Activated CD4-positive, alpha-beta T cell treated with anti-CD3 and anti-CD28 coated beads, Interleukin-2, Interleukin-6, amounts not matched to agents 100 ng/mL and 50 ng/mL, durations not matched to agents 16 hours and 8 hours (primary cell): ENCODE measurements at regions not wholly inside any gene's neighbourhood (a gene's known extent, or its start where the extent isn't known, plus 50 kb on each side); places are given as distances from the start of the nearest gene placed in this dataset.
A peak's percentile ranks its signal among the peaks of the same experiment; 100 is the strongest.
"Not testable (repeated sequence)": the region's sequence is repeated elsewhere in the genome, so short reads cannot be mapped to it uniquely, and the experiment has no call there.

ENCODE experiments used
- DNase-seq: peaks from one replicate; pipeline ENCODE4 v3.0.0-alpha.2; 2020

GRCh38 chr6:125354649-125355048 is 52.9 kb upstream of the HDDC2 start:
- DNase-seq: no peak

- no peak for DNase-seq
Measured at GRCh38 chr6:125356884-125357283, 55.1 kb upstream of the HDDC2 start.

- DNase-seq: peak; percentile 1
Measured at GRCh38 chr6:125357515-125358256, 55.9 kb upstream of the HDDC2 start.

DNA sequence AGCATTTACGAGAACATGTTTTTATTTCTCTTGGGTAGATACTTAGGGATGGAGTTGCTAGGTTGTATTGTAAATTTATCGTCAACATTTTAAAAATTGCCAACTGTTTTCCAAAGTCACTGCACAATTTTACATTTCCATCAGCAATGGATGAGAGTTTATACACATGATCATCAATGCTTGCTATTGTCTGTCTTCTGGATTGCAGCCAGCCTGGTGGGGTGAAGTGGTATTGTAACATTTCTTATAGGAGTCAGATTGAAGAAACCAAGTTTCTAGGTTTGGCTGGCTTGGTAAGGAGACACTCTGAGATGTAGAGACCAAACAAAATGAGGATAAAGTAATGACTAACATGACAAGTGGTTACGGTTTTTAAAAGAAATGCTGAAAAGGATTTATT is 57.1 kb upstream of the HDDC2 start:
- no peak for DNase-seq

GRCh38 chr6:125361868-125362267 is 60.1 kb upstream of the HDDC2 start:
- DNase-seq: no peak

- no peak for DNase-seq
Measured at GRCh38 chr6:125363039-125363823, 61.5 kb upstream of the HDDC2 start.

DNA sequence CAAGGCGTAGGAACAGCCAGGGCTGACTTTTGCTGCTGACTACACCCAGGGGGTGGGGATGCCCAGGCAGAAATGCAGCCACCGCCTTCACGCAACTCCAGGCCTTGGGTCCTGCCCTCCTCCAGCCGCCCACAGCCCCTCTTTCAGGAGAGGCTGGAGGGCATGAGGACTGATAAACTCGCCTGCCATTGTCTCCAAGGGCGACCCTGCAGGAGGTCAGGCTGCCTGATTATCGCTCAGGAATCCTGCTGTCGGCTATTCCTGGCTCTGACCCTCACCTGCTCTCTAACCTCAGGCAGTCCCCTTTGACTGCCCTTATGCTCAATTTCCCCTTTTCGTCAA is 62.0 kb upstream of the HDDC2 start:
- no peak for DNase-seq

DNA sequence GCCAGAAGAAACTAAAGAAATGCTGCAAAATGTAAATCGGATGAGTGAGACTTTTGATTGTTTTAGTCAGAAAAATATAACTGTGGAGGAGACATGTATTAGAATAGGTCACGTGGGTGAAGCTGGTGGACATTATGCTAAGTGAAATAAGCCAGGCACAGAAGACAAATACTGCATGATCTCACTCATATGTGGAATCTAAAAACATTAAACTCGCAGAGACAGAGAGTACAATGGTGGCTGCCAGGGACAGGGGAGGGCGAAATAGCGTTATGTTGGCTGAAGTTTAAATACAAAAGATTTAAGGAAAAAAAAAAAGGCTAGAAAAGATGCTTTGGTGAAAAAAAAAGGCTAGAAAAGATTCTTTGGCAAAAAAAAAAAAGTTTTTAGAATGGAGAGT is 63.5 kb upstream of the HDDC2 start:
- DNase-seq: no peak

- DNase-seq: no peak
Measured at GRCh38 chr6:125367036-125367782, 65.4 kb upstream of the HDDC2 start.

DNA sequence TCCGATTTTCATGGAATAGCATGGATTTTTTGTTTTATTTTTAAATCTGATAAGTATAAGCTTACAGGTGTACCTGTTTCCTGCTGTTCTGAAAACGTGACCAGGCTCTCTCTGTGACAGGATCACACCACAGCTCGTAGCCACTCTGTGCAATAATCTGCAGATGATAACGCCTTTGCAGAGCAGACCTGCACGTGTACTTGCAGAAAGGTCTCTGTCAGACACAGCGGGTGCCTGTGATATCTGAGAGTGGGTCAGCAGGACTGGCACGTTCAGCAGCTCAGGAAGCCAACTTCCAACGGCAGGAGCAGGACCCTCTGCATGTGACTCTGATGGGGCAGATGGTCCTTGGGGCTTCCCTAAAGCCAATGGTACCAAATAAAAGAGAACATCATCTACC is 68.6 kb upstream of the HDDC2 start:
- no peak for DNase-seq

GRCh38 chr6:125375013-125375412 is 73.2 kb upstream of the HDDC2 start:
- no peak for DNase-seq

DNA sequence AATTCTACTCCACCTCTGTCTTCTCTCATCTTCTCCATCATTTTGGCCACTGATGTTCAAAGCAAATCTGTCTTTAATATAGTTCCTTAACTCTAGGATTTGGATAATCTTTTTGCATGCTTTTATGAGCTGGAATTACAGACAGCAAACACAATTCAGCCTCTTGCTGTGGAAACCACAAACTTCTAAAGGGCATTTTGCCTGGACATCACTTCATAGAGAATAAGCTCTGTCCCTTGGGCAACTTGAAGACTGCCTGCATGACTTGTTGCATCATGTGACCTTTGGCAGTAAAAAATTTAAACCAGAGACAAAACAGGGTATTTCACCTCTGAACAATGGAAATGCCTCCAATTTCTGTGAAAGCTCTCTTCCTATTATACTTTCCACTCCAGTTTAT is 74.1 kb upstream of the HDDC2 start:
- DNase-seq: no peak

DNA sequence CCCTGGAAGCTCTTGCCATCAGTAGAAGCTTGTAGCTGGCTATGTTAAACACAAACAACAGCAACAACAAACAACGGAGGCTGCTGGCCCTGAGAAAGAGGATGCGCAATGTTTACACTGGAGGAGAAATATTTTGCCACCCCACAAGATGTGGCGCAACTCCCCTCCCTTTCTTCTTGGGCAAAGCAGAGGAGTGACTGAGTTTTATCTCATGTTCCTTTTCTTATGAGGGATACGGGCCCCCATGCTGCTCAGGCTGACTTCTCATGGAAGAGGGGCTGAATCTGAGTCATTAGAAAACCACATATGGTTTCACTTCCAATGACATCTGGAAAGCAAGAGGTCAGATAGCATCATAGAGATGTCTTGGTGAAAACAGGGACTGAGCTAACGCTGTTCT is 75.9 kb upstream of the HDDC2 start:
- no peak for DNase-seq

- DNase-seq: no peak
Measured at GRCh38 chr6:125379174-125379573, 77.4 kb upstream of the HDDC2 start.

DNA sequence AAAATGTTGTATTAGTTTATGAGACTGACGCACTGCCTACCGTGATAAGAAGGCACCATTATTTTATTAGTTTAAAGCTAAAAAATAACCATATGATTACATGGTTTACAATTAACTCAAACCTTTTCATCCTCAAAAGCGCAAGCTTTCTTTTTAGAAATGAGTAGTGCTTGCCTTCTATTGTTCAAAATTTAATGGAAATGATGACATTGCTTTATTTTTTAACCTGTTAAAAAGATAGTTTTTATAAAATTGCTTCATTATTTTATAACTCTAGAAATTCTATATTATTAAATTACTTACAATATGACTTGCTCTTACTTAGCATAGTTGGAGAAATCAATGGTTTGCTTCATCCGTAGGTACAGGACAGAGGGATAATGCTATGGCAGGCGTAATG is 78.7 kb upstream of the HDDC2 start:
- no peak for DNase-seq

DNA sequence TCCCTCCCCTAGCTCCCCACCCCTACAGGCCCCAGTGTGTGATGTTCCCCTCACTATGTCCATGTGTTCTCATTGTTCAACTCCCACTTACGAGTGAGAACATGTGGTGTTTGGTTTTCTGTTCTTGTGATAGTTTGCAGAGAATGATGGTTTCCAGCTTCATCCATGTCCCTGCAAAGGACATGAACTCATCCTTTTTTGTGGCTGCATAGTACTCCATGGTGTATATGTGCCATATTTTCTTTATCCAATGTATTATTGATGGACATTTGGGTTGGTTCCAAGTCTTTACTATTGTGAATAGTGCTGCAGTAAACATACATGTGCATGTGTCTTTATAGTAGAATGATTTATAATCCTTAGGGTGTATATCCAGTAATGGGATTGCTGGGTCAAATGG is 84.6 kb upstream of the HDDC2 start:
- DNase-seq: not testable (repeated sequence)

- no peak for DNase-seq
Measured at GRCh38 chr6:125392682-125393081, 90.9 kb upstream of the HDDC2 start.

DNA sequence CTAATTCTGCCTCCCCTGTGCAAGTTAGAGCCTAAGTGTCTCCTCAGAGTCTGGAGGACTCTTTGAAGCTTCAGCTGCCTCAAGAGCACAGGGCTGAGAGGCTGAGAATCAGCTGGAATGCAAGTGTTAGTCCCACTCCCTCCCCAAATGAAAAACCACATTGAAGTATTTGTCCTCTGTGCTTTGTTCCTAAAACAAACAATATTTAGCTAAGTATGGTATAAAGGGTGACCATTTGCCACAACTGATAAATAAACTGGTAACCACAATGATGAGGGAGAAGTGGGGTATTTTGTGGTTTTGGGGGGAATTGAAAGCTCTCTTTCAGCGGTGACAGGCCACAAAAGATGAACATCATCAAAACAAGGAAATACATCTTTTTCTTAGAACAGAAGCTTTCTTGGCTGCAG is 91.7 kb upstream of the HDDC2 start:
- DNase-seq: no peak

DNA sequence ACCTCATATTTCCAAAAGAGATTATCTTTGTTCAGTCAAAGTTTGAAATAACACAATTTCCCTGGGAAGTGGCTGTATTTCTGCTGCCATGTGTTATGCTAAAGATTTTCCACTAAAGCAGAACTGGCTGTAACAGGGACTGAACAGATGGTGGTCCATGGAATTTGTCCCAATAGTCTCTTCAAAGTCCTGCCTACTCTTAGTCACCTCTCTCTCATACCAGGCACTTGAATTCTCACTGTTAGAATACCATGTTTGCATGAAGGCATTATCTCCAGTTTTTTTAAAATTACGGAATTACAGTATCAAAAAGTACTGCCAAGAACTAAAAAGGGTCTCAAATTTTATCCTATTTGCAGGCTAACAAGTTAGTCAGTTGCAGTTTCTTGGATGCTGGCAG is 105.0 kb upstream of the HDDC2 start:
- DNase-seq: no peak

- no peak for DNase-seq
Measured at GRCh38 chr6:125414507-125414906, 112.7 kb upstream of the HDDC2 start.

- DNase-seq: no peak
Measured at GRCh38 chr6:125415913-125416312, 114.1 kb upstream of the HDDC2 start.

- DNase-seq: no peak
Measured at GRCh38 chr6:125421836-125422235, 120.1 kb upstream of the HDDC2 start.

- DNase-seq: no peak
Measured at GRCh38 chr6:125423047-125423446, 121.3 kb upstream of the HDDC2 start.

- no peak for DNase-seq
Measured at GRCh38 chr6:125431971-125432370, 130.2 kb upstream of the HDDC2 start.
